ENCODE measurements at regions not wholly inside any gene's neighbourhood (a gene's known extent, or its start where the extent isn't known, plus 50 kb on each side); places are given as distances from the start of the nearest gene placed in this dataset.

- TF ChIP-seq PATZ1 (CRISPR knock-in tag; IDR thresholded peaks at IDR 0.05; ENCODE audit: borderline replicate concordance) (no peak), BACH2 (CRISPR knock-in tag; IDR thresholded peaks at IDR 0.05; ENCODE audit: borderline replicate concordance) (no peak), PPARA (CRISPR knock-in tag; IDR thresholded peaks at IDR 0.05; ENCODE audit: borderline replicate concordance) (no peak), ZC3H10 (CRISPR knock-in tag; IDR thresholded peaks at IDR 0.05) (no peak), ZFP30 (CRISPR knock-in tag; IDR thresholded peaks at IDR 0.05) (no peak), CREB5 (CRISPR knock-in tag; IDR thresholded peaks at IDR 0.05; ENCODE audit: low read depth) (no peak), CSDC2 (CRISPR knock-in tag; IDR thresholded peaks at IDR 0.05) (no peak), ZNF70 (CRISPR knock-in tag; IDR thresholded peaks at IDR 0.05) (no peak), ARNTL (CRISPR knock-in tag; IDR thresholded peaks at IDR 0.05; ENCODE audit: borderline replicate concordance, low read depth) (no peak), ZFP3 (CRISPR knock-in tag; IDR thresholded peaks at IDR 0.05) (no peak), ZNF8 (CRISPR knock-in tag; IDR thresholded peaks at IDR 0.05) (no peak), CSRNP3 (CRISPR knock-in tag; IDR thresholded peaks at IDR 0.05) (no peak)
Observed at GRCh38 chr2:160551259-160551658, 57.7 kb upstream of the RBMS1 start.

Data from SK-N-SH treated with all-trans-retinoic acid at 6 μM for 48 hours (cell line).